WTC11 (cell line): ENCODE measurements at regions not wholly inside any gene's neighbourhood (a gene's known extent, or its start where the extent isn't known, plus 50 kb on each side); places are given as distances from the start of the nearest gene placed in this dataset.

Experiments
- NR1H2 ChIP-seq: sonication (generic); formaldehyde crosslinking; IDR thresholded peaks from 2 replicates; pipeline ENCODE4 v1.9.0; 2021; ENCODE audit warnings: mild to moderate bottlenecking, moderate library complexity, missing genetic modification reagents
- TF ChIP-seq, protein P1 (sequence below): sonication (generic); formaldehyde crosslinking; IDR thresholded peaks from 2 replicates; pipeline ENCODE4 v1.8.0; 2022; ENCODE audit warnings: missing genetic modification reagents
- TF ChIP-seq, protein P2 (sequence below): fragments of 200-600 bp; IDR thresholded peaks from 2 replicates; pipeline ENCODE4 v1.8.0; 2022; ENCODE audit warnings: antibody characterized with exemption
- TF ChIP-seq, protein P3 (sequence below): sonication (generic); formaldehyde crosslinking; IDR thresholded peaks from 2 replicates; pipeline ENCODE4 v1.8.1; 2022; ENCODE audit warnings: mild to moderate bottlenecking, missing genetic modification reagents, moderate library complexity, borderline replicate concordance
- TF ChIP-seq, protein P4 (sequence below): sonication (generic); formaldehyde crosslinking; IDR thresholded peaks from 2 replicates; pipeline ENCODE4 v1.8.0; 2022; ENCODE audit warnings: mild to moderate bottlenecking, missing genetic modification reagents

DNA sequence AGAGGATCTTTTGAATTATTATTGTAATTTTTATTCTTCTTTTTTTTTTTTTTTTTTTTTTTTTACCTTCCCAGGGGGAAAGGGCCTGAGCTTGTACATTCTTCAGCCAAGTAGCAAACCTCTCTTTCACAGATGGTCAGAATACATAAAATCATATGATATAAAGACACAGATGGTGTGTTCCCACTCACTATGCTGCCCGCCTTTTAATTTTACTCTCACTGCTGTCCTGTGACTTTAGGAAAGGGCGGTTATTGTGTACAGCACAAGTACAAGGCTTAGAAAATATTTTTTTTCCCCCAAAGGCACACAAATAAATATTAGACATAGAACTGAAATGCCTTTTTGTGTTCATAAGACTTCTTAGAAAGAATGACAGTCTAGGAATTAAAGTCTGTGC lies 213.6 kb downstream of the RPS24 start:
- TF ChIP-seq, protein P1, sequence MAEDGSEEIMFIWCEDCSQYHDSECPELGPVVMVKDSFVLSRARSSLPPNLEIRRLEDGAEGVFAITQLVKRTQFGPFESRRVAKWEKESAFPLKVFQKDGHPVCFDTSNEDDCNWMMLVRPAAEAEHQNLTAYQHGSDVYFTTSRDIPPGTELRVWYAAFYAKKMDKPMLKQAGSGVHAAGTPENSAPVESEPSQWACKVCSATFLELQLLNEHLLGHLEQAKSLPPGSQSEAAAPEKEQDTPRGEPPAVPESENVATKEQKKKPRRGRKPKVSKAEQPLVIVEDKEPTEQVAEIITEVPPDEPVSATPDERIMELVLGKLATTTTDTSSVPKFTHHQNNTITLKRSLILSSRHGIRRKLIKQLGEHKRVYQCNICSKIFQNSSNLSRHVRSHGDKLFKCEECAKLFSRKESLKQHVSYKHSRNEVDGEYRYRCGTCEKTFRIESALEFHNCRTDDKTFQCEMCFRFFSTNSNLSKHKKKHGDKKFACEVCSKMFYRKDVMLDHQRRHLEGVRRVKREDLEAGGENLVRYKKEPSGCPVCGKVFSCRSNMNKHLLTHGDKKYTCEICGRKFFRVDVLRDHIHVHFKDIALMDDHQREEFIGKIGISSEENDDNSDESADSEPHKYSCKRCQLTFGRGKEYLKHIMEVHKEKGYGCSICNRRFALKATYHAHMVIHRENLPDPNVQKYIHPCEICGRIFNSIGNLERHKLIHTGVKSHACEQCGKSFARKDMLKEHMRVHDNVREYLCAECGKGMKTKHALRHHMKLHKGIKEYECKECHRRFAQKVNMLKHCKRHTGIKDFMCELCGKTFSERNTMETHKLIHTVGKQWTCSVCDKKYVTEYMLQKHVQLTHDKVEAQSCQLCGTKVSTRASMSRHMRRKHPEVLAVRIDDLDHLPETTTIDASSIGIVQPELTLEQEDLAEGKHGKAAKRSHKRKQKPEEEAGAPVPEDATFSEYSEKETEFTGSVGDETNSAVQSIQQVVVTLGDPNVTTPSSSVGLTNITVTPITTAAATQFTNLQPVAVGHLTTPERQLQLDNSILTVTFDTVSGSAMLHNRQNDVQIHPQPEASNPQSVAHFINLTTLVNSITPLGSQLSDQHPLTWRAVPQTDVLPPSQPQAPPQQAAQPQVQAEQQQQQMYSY (CRISPR knock-in tag), result no peak
- TF ChIP-seq, protein P2, sequence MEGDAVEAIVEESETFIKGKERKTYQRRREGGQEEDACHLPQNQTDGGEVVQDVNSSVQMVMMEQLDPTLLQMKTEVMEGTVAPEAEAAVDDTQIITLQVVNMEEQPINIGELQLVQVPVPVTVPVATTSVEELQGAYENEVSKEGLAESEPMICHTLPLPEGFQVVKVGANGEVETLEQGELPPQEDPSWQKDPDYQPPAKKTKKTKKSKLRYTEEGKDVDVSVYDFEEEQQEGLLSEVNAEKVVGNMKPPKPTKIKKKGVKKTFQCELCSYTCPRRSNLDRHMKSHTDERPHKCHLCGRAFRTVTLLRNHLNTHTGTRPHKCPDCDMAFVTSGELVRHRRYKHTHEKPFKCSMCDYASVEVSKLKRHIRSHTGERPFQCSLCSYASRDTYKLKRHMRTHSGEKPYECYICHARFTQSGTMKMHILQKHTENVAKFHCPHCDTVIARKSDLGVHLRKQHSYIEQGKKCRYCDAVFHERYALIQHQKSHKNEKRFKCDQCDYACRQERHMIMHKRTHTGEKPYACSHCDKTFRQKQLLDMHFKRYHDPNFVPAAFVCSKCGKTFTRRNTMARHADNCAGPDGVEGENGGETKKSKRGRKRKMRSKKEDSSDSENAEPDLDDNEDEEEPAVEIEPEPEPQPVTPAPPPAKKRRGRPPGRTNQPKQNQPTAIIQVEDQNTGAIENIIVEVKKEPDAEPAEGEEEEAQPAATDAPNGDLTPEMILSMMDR, result no peak
- TF ChIP-seq, protein P3, sequence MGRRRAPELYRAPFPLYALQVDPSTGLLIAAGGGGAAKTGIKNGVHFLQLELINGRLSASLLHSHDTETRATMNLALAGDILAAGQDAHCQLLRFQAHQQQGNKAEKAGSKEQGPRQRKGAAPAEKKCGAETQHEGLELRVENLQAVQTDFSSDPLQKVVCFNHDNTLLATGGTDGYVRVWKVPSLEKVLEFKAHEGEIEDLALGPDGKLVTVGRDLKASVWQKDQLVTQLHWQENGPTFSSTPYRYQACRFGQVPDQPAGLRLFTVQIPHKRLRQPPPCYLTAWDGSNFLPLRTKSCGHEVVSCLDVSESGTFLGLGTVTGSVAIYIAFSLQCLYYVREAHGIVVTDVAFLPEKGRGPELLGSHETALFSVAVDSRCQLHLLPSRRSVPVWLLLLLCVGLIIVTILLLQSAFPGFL (CRISPR knock-in tag), result no peak
- TF ChIP-seq NR1H2, result no peak
- TF ChIP-seq, protein P4, sequence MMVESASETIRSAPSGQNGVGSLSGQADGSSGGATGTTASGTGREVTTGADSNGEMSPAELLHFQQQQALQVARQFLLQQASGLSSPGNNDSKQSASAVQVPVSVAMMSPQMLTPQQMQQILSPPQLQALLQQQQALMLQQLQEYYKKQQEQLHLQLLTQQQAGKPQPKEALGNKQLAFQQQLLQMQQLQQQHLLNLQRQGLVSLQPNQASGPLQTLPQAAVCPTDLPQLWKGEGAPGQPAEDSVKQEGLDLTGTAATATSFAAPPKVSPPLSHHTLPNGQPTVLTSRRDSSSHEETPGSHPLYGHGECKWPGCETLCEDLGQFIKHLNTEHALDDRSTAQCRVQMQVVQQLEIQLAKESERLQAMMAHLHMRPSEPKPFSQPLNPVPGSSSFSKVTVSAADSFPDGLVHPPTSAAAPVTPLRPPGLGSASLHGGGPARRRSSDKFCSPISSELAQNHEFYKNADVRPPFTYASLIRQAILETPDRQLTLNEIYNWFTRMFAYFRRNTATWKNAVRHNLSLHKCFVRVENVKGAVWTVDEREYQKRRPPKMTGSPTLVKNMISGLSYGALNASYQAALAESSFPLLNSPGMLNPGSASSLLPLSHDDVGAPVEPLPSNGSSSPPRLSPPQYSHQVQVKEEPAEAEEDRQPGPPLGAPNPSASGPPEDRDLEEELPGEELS (CRISPR knock-in tag), result no peak
